Kidney epithelial cell (primary cell): ENCODE measurements at regions not wholly inside any gene's neighbourhood (a gene's known extent, or its start where the extent isn't known, plus 50 kb on each side); places are given as distances from the start of the nearest gene placed in this dataset.
"Not testable (repeated sequence)": the region's sequence is repeated elsewhere in the genome, so short reads cannot be mapped to it uniquely, and the experiment has no call there.

Source experiments
- DNase-seq: peaks from one replicate; pipeline ENCODE4 v3.0.0-alpha.2; 2010; ENCODE audit warnings: low read depth
- H3K27me3 ChIP-seq: 2 replicates; pipeline ENCODE4 v1.6.0; 2011; ENCODE audit warnings: low read length; ENCODE audit not compliant: control insufficient read depth, insufficient read depth
- H3K36me3 ChIP-seq: 2 replicates; pipeline ENCODE4 v1.5.1; 2011; ENCODE audit warnings: low read length; ENCODE audit not compliant: control insufficient read depth, insufficient read depth
- H3K4me3 ChIP-seq: 2 replicates; pipeline ENCODE4 v1.5.1; 2011; ENCODE audit warnings: low read depth, mild to moderate bottlenecking, control low read depth, low read length
- TF ChIP-seq, protein P1 (sequence below): IDR thresholded peaks from 2 replicates; pipeline ENCODE4 v1.5.1; 2011; ENCODE audit warnings: mild to moderate bottlenecking, moderate library complexity, low read length, control low read depth, inconsistent platforms; ENCODE audit not compliant: insufficient read depth, poor library complexity, severe bottlenecking

DNA sequence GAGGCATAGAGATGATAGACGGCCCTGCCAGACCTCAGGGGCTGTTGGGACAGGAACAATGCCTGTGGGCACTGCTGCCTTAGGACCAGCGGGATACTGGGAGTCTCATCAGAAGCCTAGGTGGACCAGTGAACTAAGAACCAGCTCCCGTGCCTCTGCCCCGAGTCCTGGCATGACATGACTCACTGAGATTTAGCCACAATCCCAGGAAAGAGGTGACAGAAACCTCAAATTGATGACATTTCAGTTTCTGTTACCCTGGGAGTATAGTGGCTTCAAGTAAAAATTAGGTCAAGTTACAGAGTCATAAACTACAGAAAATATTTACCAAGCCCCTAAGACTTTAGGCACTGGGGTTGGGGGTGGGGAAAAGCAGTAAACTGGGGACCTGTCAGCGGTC lies 74.6 kb upstream of the GADD45A start:
- TF ChIP-seq, protein P1, sequence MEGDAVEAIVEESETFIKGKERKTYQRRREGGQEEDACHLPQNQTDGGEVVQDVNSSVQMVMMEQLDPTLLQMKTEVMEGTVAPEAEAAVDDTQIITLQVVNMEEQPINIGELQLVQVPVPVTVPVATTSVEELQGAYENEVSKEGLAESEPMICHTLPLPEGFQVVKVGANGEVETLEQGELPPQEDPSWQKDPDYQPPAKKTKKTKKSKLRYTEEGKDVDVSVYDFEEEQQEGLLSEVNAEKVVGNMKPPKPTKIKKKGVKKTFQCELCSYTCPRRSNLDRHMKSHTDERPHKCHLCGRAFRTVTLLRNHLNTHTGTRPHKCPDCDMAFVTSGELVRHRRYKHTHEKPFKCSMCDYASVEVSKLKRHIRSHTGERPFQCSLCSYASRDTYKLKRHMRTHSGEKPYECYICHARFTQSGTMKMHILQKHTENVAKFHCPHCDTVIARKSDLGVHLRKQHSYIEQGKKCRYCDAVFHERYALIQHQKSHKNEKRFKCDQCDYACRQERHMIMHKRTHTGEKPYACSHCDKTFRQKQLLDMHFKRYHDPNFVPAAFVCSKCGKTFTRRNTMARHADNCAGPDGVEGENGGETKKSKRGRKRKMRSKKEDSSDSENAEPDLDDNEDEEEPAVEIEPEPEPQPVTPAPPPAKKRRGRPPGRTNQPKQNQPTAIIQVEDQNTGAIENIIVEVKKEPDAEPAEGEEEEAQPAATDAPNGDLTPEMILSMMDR: no peak
- no peak for DNase-seq
- no peaks in the 10 kb centered on the region for H3K36me3 ChIP-seq
- no peaks in the 10 kb centered on the region for H3K27me3 ChIP-seq
- no peak overlapping the region for H3K4me3 ChIP-seq

DNA sequence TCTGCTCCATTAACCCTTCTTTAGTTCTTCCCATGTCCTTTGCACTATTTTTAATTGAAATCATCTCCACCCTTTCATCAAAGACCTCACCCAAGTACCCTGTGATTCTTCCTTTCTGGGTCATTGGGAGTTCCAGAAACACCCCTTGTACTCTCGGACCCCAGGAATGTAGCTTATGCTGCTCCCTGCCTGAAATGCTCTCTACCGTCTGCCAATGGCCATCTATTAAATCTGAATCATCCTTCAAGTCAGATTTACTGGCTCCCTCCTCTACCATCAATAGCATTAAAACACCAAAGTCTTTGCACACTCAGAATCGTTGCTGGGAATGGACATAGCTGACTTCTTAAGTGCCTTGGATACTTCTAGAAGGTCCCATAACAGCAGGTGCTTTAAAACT lies 73.2 kb upstream of the GADD45A start:
- Histone ChIP-seq H3K27me3 (no peaks in the 10 kb centered on the region), H3K36me3 (no peaks in the 10 kb centered on the region), H3K4me3 (no peak overlapping the region)
- TF ChIP-seq, protein P1: no peak
- no peak for DNase-seq

DNA sequence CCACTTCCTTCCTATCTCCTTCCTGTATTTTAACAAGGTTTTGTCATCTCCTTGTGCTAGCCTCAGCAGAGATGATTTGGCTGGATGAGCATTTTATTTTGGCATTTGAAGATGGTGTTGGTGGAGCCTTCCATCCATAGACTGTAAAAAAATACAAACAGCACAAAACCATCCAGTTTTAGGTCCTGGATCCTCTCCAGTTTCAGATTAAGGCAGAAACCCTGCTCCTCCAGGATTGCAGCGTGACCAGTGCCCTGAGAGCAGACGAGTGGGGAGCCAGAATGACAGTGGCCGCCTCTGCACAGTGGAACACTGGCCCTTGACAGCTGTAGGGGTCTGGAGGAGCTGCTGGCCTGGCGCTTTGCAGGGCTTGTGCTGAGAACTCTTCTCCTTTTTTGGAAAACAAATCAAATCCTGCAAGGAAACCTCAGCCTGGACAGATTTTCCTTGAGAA lies 72.2 kb upstream of the GADD45A start:
- no peak for DNase-seq
- TF ChIP-seq, protein P1: no peak

DNA sequence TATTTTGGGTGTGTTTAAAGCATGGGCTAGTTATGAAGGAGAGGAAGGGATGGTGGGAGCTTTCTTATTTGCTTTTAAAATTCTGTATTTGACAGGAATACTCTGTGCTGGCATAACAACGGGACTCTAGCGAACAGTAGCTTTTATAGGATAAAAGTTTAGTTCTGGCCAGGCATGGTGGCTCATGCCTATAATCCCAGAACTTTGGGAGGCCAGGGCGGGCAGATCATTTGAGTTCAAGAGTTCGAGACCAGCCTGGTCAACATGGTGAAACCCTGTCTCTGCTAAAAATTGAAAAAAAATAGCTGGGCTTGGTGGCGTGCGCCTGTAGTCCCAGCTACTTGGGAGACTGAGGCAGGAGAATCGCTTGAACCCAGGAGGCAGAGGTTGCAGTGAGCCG lies 71.5 kb upstream of the GADD45A start:
- DNase-seq, H3K36me3 ChIP-seq, H3K4me3 ChIP-seq, H3K27me3 ChIP-seq: not testable (repeated sequence)

More for the DNA sequence above, 72.2 kb upstream of the GADD45A start:
- H3K4me3 ChIP-seq: no peak overlapping the region
- no peaks in the 10 kb centered on the region for H3K27me3 ChIP-seq
- H3K36me3 ChIP-seq: no peaks in the 10 kb centered on the region

DNA sequence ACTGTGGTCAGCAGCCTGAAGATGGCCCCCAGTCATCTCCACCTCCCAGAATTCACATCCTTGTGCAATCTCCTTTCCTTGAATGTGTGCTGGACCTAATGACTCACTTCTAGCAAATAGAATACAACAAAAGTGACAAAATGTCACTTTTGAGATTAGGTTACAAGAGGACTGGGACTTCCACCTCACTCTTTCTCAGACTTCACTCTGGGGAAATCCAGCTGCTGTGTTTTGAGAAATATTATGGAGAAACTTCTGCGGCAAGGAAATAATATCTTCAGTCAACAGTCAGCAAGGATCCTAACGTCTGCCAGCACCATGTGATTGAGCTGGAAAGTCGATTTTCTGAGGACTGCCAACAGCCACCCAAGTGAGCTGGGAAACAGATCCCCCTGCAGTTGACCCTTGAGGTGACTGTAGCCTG lies 70.5 kb upstream of the GADD45A start:
- Histone ChIP-seq H3K27me3 (no peaks in the 10 kb centered on the region), H3K4me3 (no peak overlapping the region), H3K36me3 (no peaks in the 10 kb centered on the region)
- no peak for DNase-seq
- TF ChIP-seq, protein P1: no peak

DNA sequence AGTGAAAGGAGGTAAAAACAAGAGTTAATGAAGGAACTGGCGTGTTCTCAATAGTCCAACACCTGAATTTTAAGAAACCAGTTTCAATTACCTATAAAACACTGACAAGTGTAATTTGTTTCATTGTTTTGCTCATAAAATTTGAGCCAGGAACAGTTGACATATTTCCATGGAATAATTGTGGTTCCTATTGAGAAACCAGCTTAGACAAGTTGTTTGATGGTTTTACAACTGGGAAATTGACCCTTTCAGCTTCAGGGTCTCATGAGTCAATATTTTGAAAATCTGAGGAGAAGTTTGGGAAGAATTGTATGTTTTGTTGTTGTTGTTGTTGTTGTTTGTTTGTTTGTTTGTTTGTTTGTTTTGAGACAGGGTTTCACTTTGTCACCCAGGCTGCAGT lies 69.1 kb upstream of the GADD45A start:
- no peak overlapping the region for H3K4me3 ChIP-seq
- no peaks in the 10 kb centered on the region for H3K27me3 ChIP-seq
- TF ChIP-seq, protein P1: no peak
- DNase-seq: no peak
- H3K36me3 ChIP-seq: no peaks in the 10 kb centered on the region
